GM12878 (cell line): ENCODE measurements at regions not wholly inside any gene's neighbourhood (a gene's known extent, or its start where the extent isn't known, plus 50 kb on each side); places are given as distances from the start of the nearest gene placed in this dataset.

Source experiments
- CTCF ChIP-seq, 3 experiments: IDR thresholded peaks in 2 of 3; conservative IDR thresholded peaks in 1 of 3; 2 replicates each; pipeline ENCODE4 v1.5.1; 2011; ENCODE audit warnings: low read depth in 3 of 3, low read length in 3 of 3, mild to moderate bottlenecking in 3 of 3, control low read depth in 2 of 3, moderate library complexity in 2 of 3, inconsistent platforms in 1 of 3, mixed read lengths in 1 of 3; ENCODE audit not compliant: control insufficient read depth in 2 of 3, insufficient read depth in 1 of 3; ENCODE audit errors: extremely low read depth in 1 of 3
- GABPA ChIP-seq: IDR thresholded peaks from 2 replicates; pipeline ENCODE4 v1.6.1; 2014; ENCODE audit warnings: antibody characterized with exemption, low read depth, mild to moderate bottlenecking, inconsistent platforms
- POLR2A ChIP-seq: IDR thresholded peaks from 2 replicates; pipeline ENCODE4 v1.6.1; 2011; ENCODE audit warnings: low read depth, mild to moderate bottlenecking, low read length
- POLR2AphosphoS5 ChIP-seq: IDR thresholded peaks from 2 replicates; pipeline ENCODE4 v1.6.1; 2011; ENCODE audit warnings: mild to moderate bottlenecking, low read length, inconsistent platforms
- POU2F2 ChIP-seq: IDR thresholded peaks from 3 replicates; pipeline ENCODE4 v1.6.1; 2011; ENCODE audit warnings: low read depth, mild to moderate bottlenecking, low read length, borderline replicate concordance
- SP1 ChIP-seq: IDR thresholded peaks from one replicate; pipeline ENCODE4 v1.6.1; 2011; ENCODE audit warnings: low read depth, low read length
- STAT3 ChIP-seq: IDR thresholded peaks from 2 replicates; pipeline ENCODE4 v1.6.1; 2011; ENCODE audit warnings: low read depth, low read length, improper control_type of control experiment
- ZNF592 ChIP-seq: fragments of 450-650 bp; IDR thresholded peaks from 2 replicates; pipeline ENCODE4 v1.6.1; 2017; ENCODE audit warnings: mild to moderate bottlenecking, moderate library complexity
- TF ChIP-seq, protein P1 (sequence below): fragments of 450-650 bp; formaldehyde crosslinking; IDR thresholded peaks from 2 replicates; pipeline ENCODE4 v1.4.0; 2022; ENCODE audit warnings: mild to moderate bottlenecking, moderate library complexity

GRCh38 chr18:77804382-77804781, 554.7 kb downstream of the GALR1 start:
- TF ChIP-seq, protein P1, sequence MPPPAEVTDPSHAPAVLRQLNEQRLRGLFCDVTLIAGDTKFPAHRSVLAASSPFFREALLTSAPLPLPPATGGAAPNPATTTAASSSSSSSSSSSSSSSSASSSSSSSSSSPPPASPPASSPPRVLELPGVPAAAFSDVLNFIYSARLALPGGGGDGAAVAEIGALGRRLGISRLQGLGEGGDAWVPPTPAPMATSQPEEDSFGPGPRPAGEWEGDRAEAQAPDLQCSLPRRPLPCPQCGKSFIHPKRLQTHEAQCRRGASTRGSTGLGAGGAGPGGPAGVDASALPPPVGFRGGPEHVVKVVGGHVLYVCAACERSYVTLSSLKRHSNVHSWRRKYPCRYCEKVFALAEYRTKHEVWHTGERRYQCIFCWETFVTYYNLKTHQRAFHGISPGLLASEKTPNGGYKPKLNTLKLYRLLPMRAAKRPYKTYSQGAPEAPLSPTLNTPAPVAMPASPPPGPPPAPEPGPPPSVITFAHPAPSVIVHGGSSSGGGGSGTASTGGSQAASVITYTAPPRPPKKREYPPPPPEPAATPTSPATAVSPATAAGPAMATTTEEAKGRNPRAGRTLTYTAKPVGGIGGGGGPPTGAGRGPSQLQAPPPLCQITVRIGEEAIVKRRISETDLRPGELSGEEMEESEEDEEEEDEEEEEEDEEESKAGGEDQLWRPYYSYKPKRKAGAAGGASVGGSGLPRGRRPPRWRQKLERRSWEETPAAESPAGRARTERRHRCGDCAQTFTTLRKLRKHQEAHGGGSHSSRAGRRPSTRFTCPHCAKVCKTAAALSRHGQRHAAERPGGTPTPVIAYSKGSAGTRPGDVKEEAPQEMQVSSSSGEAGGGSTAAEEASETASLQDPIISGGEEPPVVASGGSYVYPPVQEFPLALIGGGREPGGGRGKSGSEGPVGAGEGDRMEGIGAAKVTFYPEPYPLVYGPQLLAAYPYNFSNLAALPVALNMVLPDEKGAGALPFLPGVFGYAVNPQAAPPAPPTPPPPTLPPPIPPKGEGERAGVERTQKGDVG, result no peak
- TF ChIP-seq GABPA (no peak), ZNF592 (no peak), POU2F2 (no peak), SP1 (no peak), POLR2A (no peak), CTCF (IDR thresholded peaks at IDR 0.05 in 2 of 3, conservative IDR thresholded peaks at IDR 0.05 in 1 of 3; ENCODE audit: control insufficient read depth in 2 of 3, extremely low read depth in 1 of 3, insufficient read depth in 1 of 3, low read depth in 3 of 3, low read length in 3 of 3) (no peak), STAT3 (no peak), POLR2AphosphoS5 (no peak)
